ENCODE measurements at regions not wholly inside any gene's neighbourhood (a gene's known extent, or its start where the extent isn't known, plus 50 kb on each side); places are given as distances from the start of the nearest gene placed in this dataset.

GRCh38 chr4:153034681-153035080, 98.6 kb downstream of the FHDC1 start:
- Histone ChIP-seq H3K36me3 (ENCODE audit: insufficient read depth) (no peaks in the 10 kb centered on the region), H3K4me3 (IDR thresholded peaks at IDR 0.05; ENCODE audit: insufficient read depth, low read depth, low read length) (no peak overlapping the region), H3K9ac (no peak overlapping the region), H3K4me2 (no peak overlapping the region), H3K27ac (no peak overlapping the region), H3K4me1 (ENCODE audit: low read depth, poor library complexity, severe bottlenecking) (no peaks in the 10 kb centered on the region), H3K27me3 (ENCODE audit: insufficient read depth, low read depth) (no peaks in the 10 kb centered on the region), H2AFZ (ENCODE audit: low read depth) (no peak overlapping the region), H4K20me1 (ENCODE audit: insufficient read depth) (no peaks in the 10 kb centered on the region), H3K79me2 (ENCODE audit: insufficient read depth, low read depth) (no peaks in the 10 kb centered on the region)
- no peak for TF ChIP-seq CTCF (conservative IDR thresholded peaks at IDR 0.05; ENCODE audit: low read depth, low read length)

- Histone ChIP-seq H3K4me3 (IDR thresholded peaks at IDR 0.05; ENCODE audit: insufficient read depth, low read depth, low read length) (no peak overlapping the region), H4K20me1 (ENCODE audit: insufficient read depth) (no peaks in the 10 kb centered on the region), H3K4me2 (no peak overlapping the region), H3K27ac (no peak overlapping the region), H3K79me2 (ENCODE audit: insufficient read depth, low read depth) (no peaks in the 10 kb centered on the region), H2AFZ (ENCODE audit: low read depth) (no peak overlapping the region), H3K9ac (no peak overlapping the region), H3K27me3 (ENCODE audit: insufficient read depth, low read depth) (no peaks in the 10 kb centered on the region), H3K36me3 (ENCODE audit: insufficient read depth) (no peaks in the 10 kb centered on the region), H3K4me1 (ENCODE audit: low read depth, poor library complexity, severe bottlenecking) (no peaks in the 10 kb centered on the region)
- no peak for TF ChIP-seq CTCF (conservative IDR thresholded peaks at IDR 0.05; ENCODE audit: low read depth, low read length)
These were observed 100.9 kb downstream of the FHDC1 start for GRCh38 chr4:153036931-153037482.

GRCh38 chr4:153038623-153039311, 102.6 kb downstream of the FHDC1 start:
- Histone ChIP-seq H3K4me2 (no peak overlapping the region), H3K79me2 (ENCODE audit: insufficient read depth, low read depth) (no peaks in the 10 kb centered on the region), H2AFZ (ENCODE audit: low read depth) (no peak overlapping the region), H3K36me3 (ENCODE audit: insufficient read depth) (no peaks in the 10 kb centered on the region), H3K27ac (no peak overlapping the region), H3K9ac (no peak overlapping the region), H3K4me3 (IDR thresholded peaks at IDR 0.05; ENCODE audit: insufficient read depth, low read depth, low read length) (no peak overlapping the region), H4K20me1 (ENCODE audit: insufficient read depth) (no peaks in the 10 kb centered on the region), H3K4me1 (ENCODE audit: low read depth, poor library complexity, severe bottlenecking) (no peaks in the 10 kb centered on the region), H3K27me3 (ENCODE audit: insufficient read depth, low read depth) (no peaks in the 10 kb centered on the region)
- TF ChIP-seq CTCF (conservative IDR thresholded peaks at IDR 0.05; ENCODE audit: low read depth, low read length), result no peak

DNA sequence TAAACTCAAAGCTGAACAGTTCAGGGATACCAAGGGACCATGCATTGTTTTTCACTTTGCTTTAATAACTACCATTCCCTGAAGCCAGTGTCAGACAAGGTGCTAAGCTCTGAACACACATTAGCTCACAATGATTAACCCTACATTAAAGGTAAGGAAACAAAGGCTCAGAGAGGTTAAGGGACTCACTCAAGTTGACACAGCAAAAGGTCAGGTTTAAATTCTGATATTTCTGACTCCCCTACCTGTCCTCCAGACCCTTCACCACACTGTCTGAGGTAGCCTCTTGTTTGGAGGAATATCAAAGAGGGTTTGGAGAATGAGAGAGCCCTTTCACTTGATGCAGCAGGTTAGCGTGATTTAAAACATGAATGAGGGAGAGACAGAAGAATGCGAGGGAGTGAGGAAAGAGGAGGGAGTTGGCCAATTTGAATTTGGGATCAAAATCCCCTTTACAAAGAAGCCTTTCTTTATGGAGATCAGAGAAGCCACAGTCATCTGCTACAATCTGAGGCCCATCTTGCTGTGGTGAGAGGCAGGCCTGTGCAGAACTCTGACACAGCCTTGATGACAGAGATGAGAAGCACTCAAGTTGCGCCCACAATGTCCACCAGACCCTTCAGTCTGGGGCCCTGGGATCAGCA, 103.5 kb downstream of the FHDC1 start:
- H3K9ac ChIP-seq, result no peak overlapping the region
- H3K4me3 ChIP-seq (IDR thresholded peaks at IDR 0.05; ENCODE audit: insufficient read depth, low read depth, low read length), result no peak overlapping the region
- H3K4me2 ChIP-seq, result no peak overlapping the region
- TF ChIP-seq CTCF (conservative IDR thresholded peaks at IDR 0.05; ENCODE audit: low read depth, low read length), result no peak
- no peaks in the 10 kb centered on the region for H3K79me2 ChIP-seq (ENCODE audit: insufficient read depth, low read depth)
- H3K4me1 ChIP-seq (ENCODE audit: low read depth, poor library complexity, severe bottlenecking), result no peaks in the 10 kb centered on the region
- H3K27ac ChIP-seq, result no peak overlapping the region
- no peaks in the 10 kb centered on the region for H4K20me1 ChIP-seq (ENCODE audit: insufficient read depth)
- no peak overlapping the region for H2AFZ ChIP-seq (ENCODE audit: low read depth)
- H3K27me3 ChIP-seq (ENCODE audit: insufficient read depth, low read depth), result no peaks in the 10 kb centered on the region
- H3K36me3 ChIP-seq (ENCODE audit: insufficient read depth), result no peaks in the 10 kb centered on the region
